Endothelial cell of umbilical vein (primary cell): ENCODE measurements at regions not wholly inside any gene's neighbourhood (a gene's known extent, or its start where the extent isn't known, plus 50 kb on each side); places are given as distances from the start of the nearest gene placed in this dataset.

Experiments used
- BruUV-seq: library from RNA; stranded (reverse); fragments of 400-500 nt; replicated peaks from 2 replicates; lab custom pipeline; 2021; lab: Mats Ljungman, UMichigan
- CTCF ChIA-PET: fragments of 300-600, 350-600 bp; sonication (Branson Sonifier 250); formaldehyde crosslinking; loops from one replicate; lab custom pipeline; 2021; ENCODE audit warnings: antibody characterized with exemption, inconsistent platforms; lab: Charles Lee
- POLR2A ChIA-PET: fragments of 300-600, 350-600 bp; sonication (Branson Sonifier 250); formaldehyde crosslinking; loops from one replicate; lab custom pipeline; 2021; ENCODE audit warnings: antibody characterized with exemption, inconsistent platforms; lab: Charles Lee
- DNase-seq: peaks from one replicate; pipeline ENCODE4 v3.0.0-alpha.2; 2011; ENCODE audit warnings: low read depth, low spot score
- FAIRE-seq: peaks from 2 replicates; lab custom pipeline; 2011; peaks lifted over from hg19 to GRCh38; lab: Jason Lieb, UNC
- H2AFZ ChIP-seq: 2 replicates; pipeline ENCODE4 v1.6.0; 2012; ENCODE audit warnings: low read depth, low read length, control low read depth, inconsistent platforms
- H3K27ac ChIP-seq: 2 replicates; pipeline ENCODE4 v1.5.1; 2011; ENCODE audit warnings: low read depth, mild to moderate bottlenecking, control low read depth, low read length, moderate library complexity; ENCODE audit not compliant: insufficient read depth
- H3K27me3 ChIP-seq, 2 experiments: 2 replicates each; pipeline versions ENCODE4 v1.6.0 to v1.6.1; 2011; ENCODE audit warnings: low read length in 2 of 2, mixed read lengths in 1 of 2; ENCODE audit not compliant: control insufficient read depth in 2 of 2, insufficient read depth in 2 of 2
- H3K36me3 ChIP-seq, 2 experiments: 2 replicates in 1 of 2; 3 replicates in 1 of 2; pipeline ENCODE4 v1.5.1; 2011; ENCODE audit warnings: low read length in 2 of 2, mild to moderate bottlenecking in 1 of 2, moderate library complexity in 1 of 2; ENCODE audit not compliant: control insufficient read depth in 2 of 2, insufficient read depth in 2 of 2; ENCODE audit errors: extremely low read depth in 1 of 2
- H3K4me1 ChIP-seq: 3 replicates; pipeline ENCODE4 v1.5.1; 2011; ENCODE audit warnings: mild to moderate bottlenecking, low read length; ENCODE audit not compliant: control insufficient read depth, insufficient read depth; ENCODE audit errors: extremely low read depth
- H3K4me2 ChIP-seq: 2 replicates; pipeline ENCODE4 v1.6.1; 2011; ENCODE audit warnings: low read length, control low read depth, mixed read lengths; ENCODE audit not compliant: insufficient read depth
- H3K4me3 ChIP-seq, 3 experiments: fragments of 200-600 bp in 1 of 3; sonication (generic), shearing (Covaris generic) in 1 of 3; replicated peaks in 1 of 3; 2 replicates each; pipeline ENCODE4 v1.5.1; 2011 to 2016; ENCODE audit warnings: control low read depth in 3 of 3, low read length in 3 of 3, mild to moderate bottlenecking in 2 of 3, inconsistent platforms in 1 of 3, low read depth in 1 of 3, moderate library complexity in 1 of 3; ENCODE audit not compliant: insufficient read depth in 1 of 3
- H3K79me2 ChIP-seq: 2 replicates; pipeline ENCODE4 v1.6.0; 2012; ENCODE audit warnings: low read length, inconsistent platforms; ENCODE audit not compliant: control insufficient read depth, insufficient read depth
- H3K9ac ChIP-seq: replicated peaks from 2 replicates; pipeline ENCODE3; 2011; ENCODE audit warnings: low read length, control low read depth; ENCODE audit not compliant: insufficient read depth; ENCODE audit errors: extremely low read depth
- H3K9me1 ChIP-seq: replicated peaks from 3 replicates; pipeline ENCODE4 v1.6.0; 2011; ENCODE audit warnings: mild to moderate bottlenecking, low read length; ENCODE audit not compliant: control insufficient read depth, insufficient read depth; ENCODE audit errors: extremely low read depth
- H3K9me3 ChIP-seq: replicated peaks from 2 replicates; pipeline ENCODE4 v1.5.1; 2012; ENCODE audit warnings: low read length, inconsistent platforms; ENCODE audit not compliant: control insufficient read depth, insufficient read depth
- H4K20me1 ChIP-seq: replicated peaks from 2 replicates; pipeline ENCODE3; 2011; ENCODE audit warnings: mild to moderate bottlenecking, low read length; ENCODE audit not compliant: control insufficient read depth, insufficient read depth; ENCODE audit errors: extremely low read depth
- CTCF ChIP-seq, 2 donors: IDR thresholded peaks; 1 replicate in 1 of 2; 2 replicates in 1 of 2; pipeline ENCODE4 v1.5.1; 2011; ENCODE audit warnings: low read length in 2 of 2, mild to moderate bottlenecking in 2 of 2, moderate library complexity in 2 of 2, control low read depth in 1 of 2, inconsistent platforms in 1 of 2, low read depth in 1 of 2; ENCODE audit not compliant: insufficient read depth in 1 of 2; ENCODE audit errors: extremely low read depth in 1 of 2
- EZH2 ChIP-seq: IDR thresholded peaks from 2 replicates; pipeline ENCODE4 v1.6.1; 2012; ENCODE audit warnings: borderline replicate concordance, low read depth, mild to moderate bottlenecking, moderate library complexity, low read length, inconsistent platforms; ENCODE audit not compliant: severe bottlenecking
- POLR2A ChIP-seq: IDR thresholded peaks from 2 replicates; pipeline ENCODE4 v1.6.1; 2012; ENCODE audit warnings: low read depth, mild to moderate bottlenecking, control low read depth, low read length
- dilution Hi-C: fragments of 300-500 bp; cut with MboI; formaldehyde crosslinking; loops from one replicate; pipeline ENCODE4 v1.15.0; 2019; ENCODE audit warnings: low sequenced_read_pairs; ENCODE audit not compliant: extremely low pct_ligation_motif_present
- intact Hi-C: fragments of 100-400 bp; cut with micrococcal nuclease; formaldehyde crosslinking; loops from one replicate; pipeline ENCODE4 v1.10.0; 2022

GRCh38 chr13:99844421-99844820, 127.1 kb downstream of the ZIC5 start:
- BruUV-seq, result no TSS peak
- dilution Hi-C loops (no loop called here), intact Hi-C loops (no loop called here)
- TF ChIP-seq CTCF (IDR thresholded peaks at IDR 0.05; ENCODE audit: extremely low read depth in 1 of 2, insufficient read depth in 1 of 2, low read depth in 1 of 2, low read length in 2 of 2), result no peak
- no peak for FAIRE-seq
- Histone ChIP-seq H3K4me1 (no peaks in the 10 kb centered on the region), H3K9me1 (no peaks in the 10 kb centered on the region), H3K27ac (no peak overlapping the region), H3K79me2 (no peaks in the 10 kb centered on the region), H3K27me3 (no peaks in the 10 kb centered on the region), H3K36me3 (no peaks in the 10 kb centered on the region), H3K9me3 (no peaks in the 10 kb centered on the region), H3K4me3 (no peak overlapping the region), H2AFZ (no peak overlapping the region), H3K4me2 (no peak overlapping the region), H3K9ac (no peak overlapping the region), H4K20me1 (no peaks in the 10 kb centered on the region)
- no peak for DNase-seq
- CTCF ChIA-PET, result no interaction called here
- POLR2A ChIA-PET, result no interaction called here

- no TSS peak for BruUV-seq
- H3K4me2 ChIP-seq, result no peak overlapping the region
- FAIRE-seq (no peak), DNase-seq (no peak)
- H3K27me3 ChIP-seq, result no peaks in the 10 kb centered on the region
- ChIA-PET CTCF (no interaction called here), POLR2A (no interaction called here)
- H3K79me2 ChIP-seq, result no peaks in the 10 kb centered on the region
- no peak overlapping the region for H3K4me3 ChIP-seq
- dilution Hi-C loops (no loop called here), intact Hi-C loops (no loop called here)
- no peak for TF ChIP-seq EZH2
- TF ChIP-seq CTCF (IDR thresholded peaks at IDR 0.05; ENCODE audit: extremely low read depth in 1 of 2, insufficient read depth in 1 of 2, low read depth in 1 of 2, low read length in 2 of 2), result no peak
- TF ChIP-seq POLR2A, result no peak
- no peaks in the 10 kb centered on the region for H3K4me1 ChIP-seq
- H3K9ac ChIP-seq, result no peak overlapping the region
- no peak overlapping the region for H2AFZ ChIP-seq
- no peak overlapping the region for H3K27ac ChIP-seq
- no peaks in the 10 kb centered on the region for H3K9me1 ChIP-seq
- no peaks in the 10 kb centered on the region for H4K20me1 ChIP-seq
- H3K36me3 ChIP-seq, result no peaks in the 10 kb centered on the region
- no peaks in the 10 kb centered on the region for H3K9me3 ChIP-seq
These were observed 127.7 kb downstream of the ZIC5 start for GRCh38 chr13:99843872-99844271.
